ENCODE measurements at regions not wholly inside any gene's neighbourhood (a gene's known extent, or its start where the extent isn't known, plus 50 kb on each side); places are given as distances from the start of the nearest gene placed in this dataset.
"Not testable (repeated sequence)": the region's sequence is repeated elsewhere in the genome, so short reads cannot be mapped to it uniquely, and the experiment has no call there.

DNA sequence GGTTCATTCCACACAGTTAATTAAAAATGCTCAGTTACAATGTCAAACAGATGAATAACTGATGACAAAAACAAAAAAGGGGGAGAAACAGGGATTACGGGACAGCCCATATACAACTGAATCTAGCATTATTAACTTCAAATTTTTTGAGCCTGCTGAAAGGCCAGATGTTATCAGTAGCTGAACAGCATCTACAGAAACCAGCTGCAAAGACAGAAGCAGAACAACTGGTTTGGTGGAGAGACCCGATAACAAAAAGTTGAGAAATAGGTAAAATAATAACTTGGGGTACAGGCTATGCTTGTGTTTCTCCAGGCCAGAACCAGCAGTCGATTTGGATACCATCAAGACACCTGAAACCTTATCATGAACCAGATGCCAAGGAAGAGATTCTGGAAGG, 109.8 kb downstream of the SEPTIN7 start:
- peak; percentile 66 for TF ChIP-seq GATA2 (CRISPR knock-in tag; IDR thresholded peaks at IDR 0.05)
- ChIA-PET POLR2A (interaction anchor here (0.8 kb wide), 1 partner anchor 110 kb away, joined by 3 read pairs; no protein-coding TSS in a partner anchor), CTCF (interaction anchor here (1.2 to 5.9 kb wide), 6 partner anchors 66 to 457 kb away, joined by 3 to 77 read pairs (median 7); no protein-coding TSS in a partner anchor)

DNA sequence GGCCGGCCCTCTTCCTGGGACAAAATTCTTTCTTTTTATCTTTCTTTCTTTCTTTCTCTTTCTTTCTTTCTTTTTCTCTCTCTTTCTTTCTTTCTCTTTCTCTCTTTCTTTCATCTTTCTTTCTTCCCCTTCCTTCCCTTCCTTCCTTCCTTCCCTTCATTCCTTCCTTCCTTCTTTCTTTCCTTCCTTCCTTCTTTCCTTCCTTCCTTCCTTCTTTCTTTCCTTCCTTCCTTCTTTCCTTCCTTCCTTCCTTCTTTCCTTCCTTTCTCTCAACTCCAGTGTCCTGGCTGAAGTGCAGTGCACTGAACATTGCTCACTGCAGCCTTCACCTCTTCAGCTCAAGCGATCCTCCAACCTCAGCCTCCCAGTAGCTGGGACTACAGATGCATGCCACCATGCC, 112.5 kb downstream of the SEPTIN7 start:
- H3K4me2 ChIP-seq; H3K79me2 ChIP-seq (ENCODE audit: insufficient read depth); CTCF ChIA-PET; H3K27ac ChIP-seq (ENCODE audit: low read depth in 2 of 2, low read length in 1 of 2); H3K36me3 ChIP-seq (replicated peaks in 1 of 2; ENCODE audit: control insufficient read depth in 1 of 2, insufficient read depth in 2 of 2, low read length in 1 of 2); H2AFZ ChIP-seq (ENCODE audit: low read depth); H3K9me2 ChIP-seq; H4K20me1 ChIP-seq (ENCODE audit: insufficient read depth); H3K27me3 ChIP-seq (ENCODE audit: insufficient read depth); H3K4me1 ChIP-seq (ENCODE audit: control insufficient read depth in 1 of 2, insufficient read depth in 2 of 2, low read depth in 1 of 2, low read length in 1 of 2); H3K4me3 ChIP-seq (ENCODE audit: low read depth in 2 of 2, low read length in 1 of 2); H3K9ac ChIP-seq; DNase-seq; H3K9me3 ChIP-seq: not testable (repeated sequence)
- POLR2A ChIA-PET = interaction anchor here (0.6 kb wide), 1 partner anchor 28 kb away, joined by 3 read pairs; no protein-coding TSS in a partner anchor
- peaks cover 15% of the 10 kb centered on the region for H3F3A ChIP-seq (replicated peaks; ENCODE audit: insufficient read depth)
- WGBS (ENCODE audit: low lambda C conversion rate) = 89% methylated on average over 2 of the region's 2 CpGs

More for the DNA sequence above, 109.8 kb downstream of the SEPTIN7 start:
- not testable (repeated sequence) for H3K9me2 ChIP-seq; H3K9me3 ChIP-seq; DNase-seq; H3K27ac ChIP-seq (ENCODE audit: low read depth in 2 of 2, low read length in 1 of 2); H3K79me2 ChIP-seq (ENCODE audit: insufficient read depth); H4K20me1 ChIP-seq (ENCODE audit: insufficient read depth); H3K4me2 ChIP-seq; H2AFZ ChIP-seq (ENCODE audit: low read depth); H3K9ac ChIP-seq; H3K27me3 ChIP-seq (ENCODE audit: insufficient read depth); H3K4me3 ChIP-seq (ENCODE audit: low read depth in 2 of 2, low read length in 1 of 2)
- peaks cover 2 to 21% of the 10 kb centered on the region in 2 experiments; a peak in 2 of 4 replicates for H3K4me1 ChIP-seq (ENCODE audit: control insufficient read depth in 1 of 2, insufficient read depth in 2 of 2, low read depth in 1 of 2, low read length in 1 of 2)
- WGBS (ENCODE audit: low lambda C conversion rate) = 60% methylated on average over 3 of the region's 3 CpGs
- peaks cover 22% of the 10 kb centered on the region for H3F3A ChIP-seq (replicated peaks; ENCODE audit: insufficient read depth)
- peaks cover 14 to 18% of the 10 kb centered on the region in 2 experiments for H3K36me3 ChIP-seq (replicated peaks in 1 of 2; ENCODE audit: control insufficient read depth in 1 of 2, insufficient read depth in 2 of 2, low read length in 1 of 2)

DNA sequence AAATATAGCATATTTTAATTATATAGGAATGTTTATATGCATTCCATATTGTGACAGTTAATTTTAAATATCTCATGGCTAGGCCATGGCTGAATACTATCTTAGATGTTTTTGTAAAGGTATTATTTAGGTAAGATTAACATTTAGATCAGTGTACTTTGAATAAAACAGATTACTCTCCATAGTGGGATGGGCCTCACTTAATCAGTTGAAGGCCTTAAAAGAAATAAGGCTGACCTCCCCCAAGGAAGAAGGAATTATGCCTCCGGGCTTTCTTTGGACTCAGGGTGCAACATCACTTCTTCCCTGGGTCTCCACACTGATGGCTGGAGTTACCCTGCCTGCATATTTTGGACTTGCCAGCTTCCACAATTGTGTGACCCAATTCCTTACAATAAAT, 113.4 kb downstream of the SEPTIN7 start:
- H3K36me3 ChIP-seq (replicated peaks in 1 of 2; ENCODE audit: control insufficient read depth in 1 of 2, insufficient read depth in 2 of 2, low read length in 1 of 2); H2AFZ ChIP-seq (ENCODE audit: low read depth); H3K4me2 ChIP-seq; H3K27me3 ChIP-seq (ENCODE audit: insufficient read depth); H3K27ac ChIP-seq (ENCODE audit: low read depth in 2 of 2, low read length in 1 of 2); H3K4me3 ChIP-seq (ENCODE audit: low read depth in 2 of 2, low read length in 1 of 2); H3K9ac ChIP-seq; H3K4me1 ChIP-seq (ENCODE audit: control insufficient read depth in 1 of 2, insufficient read depth in 2 of 2, low read depth in 1 of 2, low read length in 1 of 2); DNase-seq; H3K9me3 ChIP-seq; H4K20me1 ChIP-seq (ENCODE audit: insufficient read depth); H3K79me2 ChIP-seq (ENCODE audit: insufficient read depth); POLR2A ChIA-PET; H3K9me2 ChIP-seq: not testable (repeated sequence)
- peaks cover 15% of the 10 kb centered on the region for H3F3A ChIP-seq (replicated peaks; ENCODE audit: insufficient read depth)
- 93% methylated on average over 1 of the region's 1 CpG for WGBS (ENCODE audit: low lambda C conversion rate)
- CTCF ChIA-PET = interaction anchor here (1.1 to 1.3 kb wide), 2 partner anchors 62 to 127 kb away, joined by 3 read pairs; no protein-coding TSS in a partner anchor

DNA sequence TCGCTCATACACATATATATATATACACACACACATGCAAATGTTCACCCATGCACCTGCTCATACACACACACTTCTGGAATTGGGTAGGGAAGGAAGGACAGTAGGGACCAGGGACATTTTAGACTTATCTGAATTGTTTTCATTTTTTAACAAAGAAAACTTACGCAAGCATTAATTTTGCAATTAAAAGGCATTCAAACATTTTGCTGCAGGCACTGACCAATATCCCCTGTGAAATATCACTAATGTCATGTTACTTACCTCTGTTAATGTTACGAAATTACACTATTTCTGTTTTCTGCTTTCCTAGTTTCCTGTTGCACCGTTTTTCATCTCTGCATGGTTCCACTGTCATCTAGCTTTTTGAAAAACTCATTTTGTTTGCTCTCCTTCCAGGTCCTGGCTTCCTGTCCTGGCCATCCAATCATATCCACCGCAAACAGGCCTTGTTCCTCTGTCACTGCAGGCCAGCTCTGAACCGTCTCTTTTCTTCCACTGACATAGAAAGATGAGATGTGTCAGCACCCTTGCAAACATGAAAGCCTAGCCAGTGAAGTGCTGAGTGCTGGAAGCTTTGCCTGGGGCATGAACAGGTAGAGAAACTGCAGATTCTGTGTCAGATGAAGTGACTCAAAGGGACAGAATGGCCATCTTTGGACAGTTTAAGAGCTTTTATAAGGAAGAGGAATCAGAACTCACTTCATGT, 114.5 kb downstream of the SEPTIN7 start:
- H3K36me3 ChIP-seq (replicated peaks in 1 of 2; ENCODE audit: control insufficient read depth in 1 of 2, insufficient read depth in 2 of 2, low read length in 1 of 2); H3K9me3 ChIP-seq; H3K4me3 ChIP-seq (ENCODE audit: low read depth in 2 of 2, low read length in 1 of 2); POLR2A ChIA-PET; H4K20me1 ChIP-seq (ENCODE audit: insufficient read depth); H3K9ac ChIP-seq; H3K4me1 ChIP-seq (ENCODE audit: control insufficient read depth in 1 of 2, insufficient read depth in 2 of 2, low read depth in 1 of 2, low read length in 1 of 2); H3K79me2 ChIP-seq (ENCODE audit: insufficient read depth); H2AFZ ChIP-seq (ENCODE audit: low read depth); H3K27ac ChIP-seq (ENCODE audit: low read depth in 2 of 2, low read length in 1 of 2); DNase-seq; H3K9me2 ChIP-seq; H3K4me2 ChIP-seq; H3K27me3 ChIP-seq (ENCODE audit: insufficient read depth): not testable (repeated sequence)
- CTCF ChIA-PET = interaction anchor here (0.5 to 2.8 kb wide), 10 partner anchors 59 to 1283 kb away, joined by 3 to 185 read pairs (median 10); no protein-coding TSS in a partner anchor
- peaks cover 15% of the 10 kb centered on the region for H3F3A ChIP-seq (replicated peaks; ENCODE audit: insufficient read depth)
- WGBS (ENCODE audit: low lambda C conversion rate) = 76% methylated on average over 6 of the region's 6 CpGs

DNA sequence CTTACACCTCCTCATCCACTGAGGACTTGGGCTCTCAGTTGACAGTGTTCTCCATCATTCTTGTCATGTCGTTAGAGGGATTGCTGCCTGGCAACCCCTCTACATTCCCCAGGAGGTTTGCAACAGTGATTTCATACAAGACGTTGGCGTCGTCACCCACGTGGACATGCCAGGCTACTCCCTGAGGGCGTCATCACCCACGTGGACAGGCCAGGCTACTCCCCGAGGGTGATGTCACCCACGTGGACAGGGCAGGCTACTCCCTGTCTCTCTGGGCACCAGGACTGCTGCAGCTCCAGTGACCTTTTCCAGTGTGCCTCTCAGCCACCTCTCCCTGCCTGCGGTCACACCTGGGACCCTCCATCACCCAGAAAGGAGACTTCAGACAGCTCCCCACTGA, 117.4 kb downstream of the SEPTIN7 start:
- H3K36me3 ChIP-seq (replicated peaks in 1 of 2; ENCODE audit: control insufficient read depth in 1 of 2, insufficient read depth in 2 of 2, low read length in 1 of 2); H3K9me3 ChIP-seq; H3K4me3 ChIP-seq (ENCODE audit: low read depth in 2 of 2, low read length in 1 of 2); H3K9me2 ChIP-seq; H3K27me3 ChIP-seq (ENCODE audit: insufficient read depth); H3K27ac ChIP-seq (ENCODE audit: low read depth in 2 of 2, low read length in 1 of 2); POLR2A ChIA-PET; H3K4me1 ChIP-seq (ENCODE audit: control insufficient read depth in 1 of 2, insufficient read depth in 2 of 2, low read depth in 1 of 2, low read length in 1 of 2); H2AFZ ChIP-seq (ENCODE audit: low read depth); H4K20me1 ChIP-seq (ENCODE audit: insufficient read depth); H3K79me2 ChIP-seq (ENCODE audit: insufficient read depth); DNase-seq; H3K4me2 ChIP-seq; H3K9ac ChIP-seq: not testable (repeated sequence)
- 96% methylated on average over 5 of the region's 10 CpGs for WGBS (ENCODE audit: low lambda C conversion rate)
- CTCF ChIA-PET = interaction anchor here (0.7 kb wide), 1 partner anchor 387 kb away, joined by 3 read pairs; no protein-coding TSS in a partner anchor
- peaks cover 15% of the 10 kb centered on the region for H3F3A ChIP-seq (replicated peaks; ENCODE audit: insufficient read depth)

DNA sequence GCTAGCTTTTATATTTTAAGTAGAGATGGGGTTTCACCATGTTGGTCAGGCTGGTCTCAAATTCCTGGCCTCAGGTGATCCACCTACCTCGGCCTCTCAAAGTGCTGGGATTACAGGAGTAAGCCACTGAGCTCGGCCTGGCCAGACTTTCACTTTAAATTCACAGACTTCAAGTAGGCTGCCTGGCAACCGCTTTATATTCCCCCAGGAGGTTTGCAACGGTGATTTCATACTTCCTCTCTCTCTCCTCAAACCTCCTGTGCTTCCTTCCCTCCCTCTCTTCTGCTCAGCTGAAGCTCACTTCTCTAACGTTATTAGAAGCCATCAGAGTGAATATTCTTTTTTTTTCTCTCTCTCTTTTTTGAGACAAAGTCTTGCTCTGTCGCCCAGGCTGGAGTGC, 118.8 kb downstream of the SEPTIN7 start:
- H3K9me3 ChIP-seq; DNase-seq; H3F3A ChIP-seq (replicated peaks; ENCODE audit: insufficient read depth); H3K79me2 ChIP-seq (ENCODE audit: insufficient read depth); H2AFZ ChIP-seq (ENCODE audit: low read depth); H3K27me3 ChIP-seq (ENCODE audit: insufficient read depth); H3K27ac ChIP-seq (ENCODE audit: low read depth in 2 of 2, low read length in 1 of 2); H3K4me1 ChIP-seq (ENCODE audit: control insufficient read depth in 1 of 2, insufficient read depth in 2 of 2, low read depth in 1 of 2, low read length in 1 of 2); POLR2A ChIA-PET; H3K36me3 ChIP-seq (replicated peaks in 1 of 2; ENCODE audit: control insufficient read depth in 1 of 2, insufficient read depth in 2 of 2, low read length in 1 of 2); H3K9ac ChIP-seq; H3K4me2 ChIP-seq; H4K20me1 ChIP-seq (ENCODE audit: insufficient read depth); H3K9me2 ChIP-seq; H3K4me3 ChIP-seq (ENCODE audit: low read depth in 2 of 2, low read length in 1 of 2): not testable (repeated sequence)
- CTCF ChIA-PET = interaction anchor here (1.0 to 1.4 kb wide), 4 partner anchors 55 to 400 kb away, joined by 3 to 7 read pairs (median 4); no protein-coding TSS in a partner anchor
- 80% methylated on average over 6 of the region's 6 CpGs for WGBS (ENCODE audit: low lambda C conversion rate)

All from SK-N-SH (cell line).